Kidney (tissue), 13 donors: ENCODE measurements at regions not wholly inside any gene's neighbourhood (a gene's known extent, or its start where the extent isn't known, plus 50 kb on each side); places are given as distances from the start of the nearest gene placed in this dataset.

Source experiments
- DNase-seq, 5 donors: peaks; one replicate each; pipeline ENCODE4 v3.0.0-alpha.2; 2013 to 2020
- FAIRE-seq: peaks from 2 replicates; lab custom pipeline; 2012; peaks lifted over from hg19 to GRCh38; lab: Jason Lieb, UNC
- H3K27ac ChIP-seq, 2 donors: one replicate each; pipeline ENCODE4 v1.7.0; 2013; ENCODE audit warnings: low read depth in 2 of 2, low read length in 2 of 2, inconsistent platforms in 1 of 2
- H3K27me3 ChIP-seq: one replicate; pipeline ENCODE4 v1.7.1; 2013; ENCODE audit warnings: low read length, inconsistent platforms; ENCODE audit not compliant: control insufficient read depth, insufficient read depth
- H3K36me3 ChIP-seq, 3 donors: one replicate each; pipeline versions ENCODE4 v1.7.0 to v1.7.1; 2013; ENCODE audit warnings: low read length in 3 of 3, control low read depth in 1 of 3, inconsistent platforms in 1 of 3; ENCODE audit not compliant: insufficient read depth in 3 of 3, control insufficient read depth in 2 of 3
- H3K4me1 ChIP-seq, 3 donors: one replicate each; pipeline versions ENCODE4 v1.7.0 to v1.7.1; 2013; ENCODE audit warnings: low read length in 3 of 3, inconsistent platforms in 1 of 3, low read depth in 1 of 3; ENCODE audit not compliant: control insufficient read depth in 2 of 3, insufficient read depth in 2 of 3
- H3K4me3 ChIP-seq, 3 donors: one replicate each; pipeline versions ENCODE4 v1.7.0 to v1.8.1; 2013; ENCODE audit warnings: low read length in 3 of 3, control low read depth in 1 of 3, inconsistent platforms in 1 of 3
- H3K9ac ChIP-seq, 3 donors: one replicate each; pipeline versions ENCODE4 v1.7.0 to v1.7.1; 2013; ENCODE audit warnings: low read length in 3 of 3, control low read depth in 1 of 3, inconsistent platforms in 1 of 3
- H3K9me3 ChIP-seq, 3 donors: one replicate each; pipeline versions ENCODE4 v1.7.0 to v1.7.1; 2013; ENCODE audit warnings: low read length in 3 of 3, control low read depth in 1 of 3, inconsistent platforms in 1 of 3; ENCODE audit not compliant: control insufficient read depth in 2 of 3, insufficient read depth in 1 of 3
- intact Hi-C: fragments of 100-400 bp; cut with DNase I; formaldehyde crosslinking; loops from one replicate; pipeline ENCODE4 v1.11.1; 2022
- TF ChIP-seq, protein P1 (sequence below): IDR thresholded peaks from 3 replicates; pipeline ENCODE4 v1.5.1; 2012; ENCODE audit warnings: mild to moderate bottlenecking, moderate library complexity, borderline replicate concordance; ENCODE audit not compliant: insufficient read depth; ENCODE audit errors: extremely low read depth
- donor health status: control.
- donor health status: control.
- donor health status: control.
- donor health status: control.
- donor health status: control.
- donor health status: DM: yes; HTN: yes; CAD: no.
- donor health status: Normal renal cell carcinoma (clear cell type).

DNA sequence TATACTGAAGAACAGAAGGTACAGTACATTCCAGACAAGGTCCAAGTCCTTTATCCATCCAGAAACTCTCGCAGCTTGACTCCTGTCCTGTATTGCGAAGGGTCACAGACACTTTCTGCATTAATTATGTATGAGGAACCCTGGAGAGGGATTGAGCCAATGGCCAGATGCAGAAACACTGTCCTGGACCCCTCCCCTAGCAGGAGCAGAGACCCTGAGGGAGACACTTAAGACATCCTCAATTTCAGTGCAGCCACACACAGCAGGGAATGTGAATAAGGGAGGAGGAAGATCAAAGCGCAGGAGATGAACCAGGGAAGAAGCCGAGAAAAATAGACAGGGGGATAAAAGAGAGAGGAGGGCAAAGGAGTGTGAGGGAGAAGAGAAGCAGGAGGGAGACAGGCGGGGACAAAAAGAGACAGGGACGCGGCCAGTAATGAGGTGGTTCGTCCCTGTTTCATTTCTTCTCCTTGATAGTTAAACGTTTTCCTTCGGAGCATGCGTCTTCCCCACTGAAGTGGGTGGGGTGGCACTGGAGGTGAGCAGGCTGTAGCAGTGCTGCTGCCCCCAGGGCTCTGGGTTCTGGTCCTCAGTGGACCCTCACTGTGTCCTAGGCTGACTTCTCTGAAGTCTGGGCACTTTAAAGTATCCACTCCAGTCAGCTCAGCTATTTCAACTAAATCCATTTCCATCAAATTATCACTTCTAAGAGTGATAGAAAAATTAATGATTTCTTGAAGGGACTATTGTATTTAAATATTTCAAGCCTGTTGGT lies 356.4 kb upstream of the NOCT start:
- Histone ChIP-seq H3K9ac (no peak overlapping the region), H3K27ac (no peak overlapping the region), H3K36me3 (no peaks in the 10 kb centered on the region), H3K27me3 (no peaks in the 10 kb centered on the region), H3K9me3 (no peaks in the 10 kb centered on the region), H3K4me3 (no peak overlapping the region), H3K4me1 (no peaks in the 10 kb centered on the region)
- intact Hi-C loops: no loop called here
- FAIRE-seq: no peak
- no peak for DNase-seq
- TF ChIP-seq, protein P1, sequence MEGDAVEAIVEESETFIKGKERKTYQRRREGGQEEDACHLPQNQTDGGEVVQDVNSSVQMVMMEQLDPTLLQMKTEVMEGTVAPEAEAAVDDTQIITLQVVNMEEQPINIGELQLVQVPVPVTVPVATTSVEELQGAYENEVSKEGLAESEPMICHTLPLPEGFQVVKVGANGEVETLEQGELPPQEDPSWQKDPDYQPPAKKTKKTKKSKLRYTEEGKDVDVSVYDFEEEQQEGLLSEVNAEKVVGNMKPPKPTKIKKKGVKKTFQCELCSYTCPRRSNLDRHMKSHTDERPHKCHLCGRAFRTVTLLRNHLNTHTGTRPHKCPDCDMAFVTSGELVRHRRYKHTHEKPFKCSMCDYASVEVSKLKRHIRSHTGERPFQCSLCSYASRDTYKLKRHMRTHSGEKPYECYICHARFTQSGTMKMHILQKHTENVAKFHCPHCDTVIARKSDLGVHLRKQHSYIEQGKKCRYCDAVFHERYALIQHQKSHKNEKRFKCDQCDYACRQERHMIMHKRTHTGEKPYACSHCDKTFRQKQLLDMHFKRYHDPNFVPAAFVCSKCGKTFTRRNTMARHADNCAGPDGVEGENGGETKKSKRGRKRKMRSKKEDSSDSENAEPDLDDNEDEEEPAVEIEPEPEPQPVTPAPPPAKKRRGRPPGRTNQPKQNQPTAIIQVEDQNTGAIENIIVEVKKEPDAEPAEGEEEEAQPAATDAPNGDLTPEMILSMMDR: no peak

DNA sequence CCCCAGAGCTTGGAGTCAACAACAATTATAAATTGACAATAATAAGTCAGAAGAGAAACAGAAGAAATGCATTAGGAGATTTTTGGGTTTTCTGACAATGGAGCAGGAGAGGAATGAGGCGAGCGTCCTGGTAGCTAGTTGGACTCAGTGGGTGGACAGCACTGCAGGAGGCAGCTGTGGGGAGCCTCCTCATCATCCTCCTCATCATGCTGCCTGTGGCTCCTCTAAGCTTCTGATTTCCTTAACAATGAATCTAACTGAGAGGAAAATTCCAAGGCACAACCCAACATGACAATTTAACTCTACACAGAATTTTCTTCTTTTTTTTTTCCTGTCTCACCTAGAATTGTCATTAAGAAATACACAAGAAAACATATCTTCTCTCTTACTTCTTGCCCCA lies 357.1 kb upstream of the NOCT start:
- H3K4me1 ChIP-seq: no peaks in the 10 kb centered on the region
- no peaks in the 10 kb centered on the region for H3K9me3 ChIP-seq
- intact Hi-C loops: no loop called here
- no peak overlapping the region for H3K27ac ChIP-seq
- H3K27me3 ChIP-seq: no peaks in the 10 kb centered on the region
- no peak overlapping the region for H3K9ac ChIP-seq
- H3K36me3 ChIP-seq: no peaks in the 10 kb centered on the region
- TF ChIP-seq, protein P1: no peak
- FAIRE-seq (no peak), DNase-seq (no peak)
- no peak overlapping the region for H3K4me3 ChIP-seq

DNA sequence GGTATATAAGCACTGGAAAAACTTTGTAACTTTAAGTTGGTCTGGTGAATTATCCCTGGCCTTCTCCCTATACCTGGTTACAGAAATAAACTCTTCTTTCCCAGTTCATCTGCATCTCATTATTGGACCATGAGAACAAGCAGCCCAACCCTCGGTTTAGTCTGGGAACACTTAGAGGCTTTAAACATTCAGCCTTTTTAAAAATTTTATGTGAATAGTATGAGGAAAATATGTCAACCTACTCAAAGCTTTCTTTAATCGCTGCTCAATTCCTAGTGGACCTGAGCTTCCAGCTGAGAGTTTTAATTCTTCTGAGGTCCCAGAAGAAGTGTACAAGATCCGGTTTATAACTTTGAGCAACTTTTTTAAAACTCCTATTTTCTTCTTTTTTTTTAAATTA lies 358.6 kb upstream of the NOCT start:
- DNase-seq (no peak), FAIRE-seq (no peak)
- H3K4me3 ChIP-seq: no peak overlapping the region
- H3K9me3 ChIP-seq: no peaks in the 10 kb centered on the region
- TF ChIP-seq, protein P1: no peak
- no peaks in the 10 kb centered on the region for H3K27me3 ChIP-seq
- H3K4me1 ChIP-seq: no peaks in the 10 kb centered on the region
- intact Hi-C loops: no loop called here
- no peaks in the 10 kb centered on the region for H3K36me3 ChIP-seq
- no peak overlapping the region for H3K9ac ChIP-seq
- no peak overlapping the region for H3K27ac ChIP-seq
